IMR-90 (cell line): ENCODE measurements at regions not wholly inside any gene's neighbourhood (a gene's known extent, or its start where the extent isn't known, plus 50 kb on each side); places are given as distances from the start of the nearest gene placed in this dataset.

Experiments used
- BHLHE40 ChIP-seq: fragments of 150-350 bp; IDR thresholded peaks from 2 replicates; pipeline ENCODE4 v1.6.1; 2016; ENCODE audit warnings: mild to moderate bottlenecking, low read depth, low read length
- CEBPB ChIP-seq: IDR thresholded peaks from 2 replicates; pipeline ENCODE4 v1.6.1; 2012; ENCODE audit warnings: low read depth, low read length, improper control_type of control experiment
- CHD1 ChIP-seq: IDR thresholded peaks from 2 replicates; pipeline ENCODE4 v1.6.1; 2012; ENCODE audit warnings: low read depth, low read length, improper control_type of control experiment
- MAFK ChIP-seq: IDR thresholded peaks from 2 replicates; pipeline ENCODE4 v1.6.1; 2012; ENCODE audit warnings: low read depth, low read length, improper control_type of control experiment
- MAZ ChIP-seq: IDR thresholded peaks from 2 replicates; pipeline ENCODE4 v1.6.1; 2012; ENCODE audit warnings: low read depth, mild to moderate bottlenecking, low read length, improper control_type of control experiment, moderate library complexity, borderline replicate concordance
- POLR2A ChIP-seq: IDR thresholded peaks from 2 replicates; pipeline ENCODE4 v1.6.1; 2012; ENCODE audit warnings: mild to moderate bottlenecking, low read depth, low read length
- RAD21 ChIP-seq: IDR thresholded peaks from 2 replicates; pipeline ENCODE4 v1.6.1; 2012; ENCODE audit warnings: low read length, improper control_type of control experiment
- RCOR1 ChIP-seq: IDR thresholded peaks from 2 replicates; pipeline ENCODE4 v1.6.1; 2012; ENCODE audit warnings: mild to moderate bottlenecking, low read length, improper control_type of control experiment; ENCODE audit not compliant: insufficient replicate concordance
- RFX5 ChIP-seq: IDR thresholded peaks from 2 replicates; pipeline ENCODE4 v1.8.0; 2012; ENCODE audit warnings: low read depth, mild to moderate bottlenecking, low read length, moderate library complexity
- SMC3 ChIP-seq: fragments of 150-350 bp; IDR thresholded peaks from 2 replicates; pipeline ENCODE4 v1.6.1; 2016; ENCODE audit warnings: low read depth, mild to moderate bottlenecking, antibody characterized with exemption, low read length, moderate library complexity
- TF ChIP-seq, protein P1 (sequence below): conservative IDR thresholded peaks from 2 replicates; pipeline ENCODE4 v1.5.1; 2012; ENCODE audit warnings: mild to moderate bottlenecking, low read depth, low read length, improper control_type of control experiment
- TF ChIP-seq, protein P2 (sequence below): fragments of 150-350 bp; IDR thresholded peaks from 2 replicates; pipeline ENCODE4 v1.6.1; 2017; ENCODE audit warnings: mild to moderate bottlenecking, antibody characterized with exemption, low read length, low read depth

DNA sequence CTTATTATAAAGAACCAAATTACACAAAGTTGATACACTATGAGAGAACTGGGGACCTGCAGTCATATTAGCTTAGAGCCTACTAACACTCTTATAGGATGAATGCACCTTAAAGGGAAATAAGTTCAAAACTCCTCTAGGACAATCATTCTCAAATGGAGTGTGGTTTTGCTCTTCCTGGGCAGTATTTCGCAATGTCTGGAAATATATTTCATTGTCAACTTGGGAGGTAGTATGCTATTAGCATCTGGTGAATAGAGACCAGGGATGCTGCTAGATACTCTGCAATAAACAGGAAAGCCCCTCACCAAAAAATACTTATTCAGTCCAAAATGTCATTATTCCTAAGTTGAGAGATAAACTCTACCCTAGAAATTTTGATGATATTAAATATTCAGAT is 451.4 kb upstream of the ARPP21 start:
- TF ChIP-seq POLR2A (no peak), MAZ (no peak), CEBPB (peak; percentile 66), RCOR1 (no peak), BHLHE40 (no peak), SMC3 (no peak), RFX5 (no peak), MAFK (no peak), RAD21 (no peak), CHD1 (no peak)
- TF ChIP-seq, protein P1, sequence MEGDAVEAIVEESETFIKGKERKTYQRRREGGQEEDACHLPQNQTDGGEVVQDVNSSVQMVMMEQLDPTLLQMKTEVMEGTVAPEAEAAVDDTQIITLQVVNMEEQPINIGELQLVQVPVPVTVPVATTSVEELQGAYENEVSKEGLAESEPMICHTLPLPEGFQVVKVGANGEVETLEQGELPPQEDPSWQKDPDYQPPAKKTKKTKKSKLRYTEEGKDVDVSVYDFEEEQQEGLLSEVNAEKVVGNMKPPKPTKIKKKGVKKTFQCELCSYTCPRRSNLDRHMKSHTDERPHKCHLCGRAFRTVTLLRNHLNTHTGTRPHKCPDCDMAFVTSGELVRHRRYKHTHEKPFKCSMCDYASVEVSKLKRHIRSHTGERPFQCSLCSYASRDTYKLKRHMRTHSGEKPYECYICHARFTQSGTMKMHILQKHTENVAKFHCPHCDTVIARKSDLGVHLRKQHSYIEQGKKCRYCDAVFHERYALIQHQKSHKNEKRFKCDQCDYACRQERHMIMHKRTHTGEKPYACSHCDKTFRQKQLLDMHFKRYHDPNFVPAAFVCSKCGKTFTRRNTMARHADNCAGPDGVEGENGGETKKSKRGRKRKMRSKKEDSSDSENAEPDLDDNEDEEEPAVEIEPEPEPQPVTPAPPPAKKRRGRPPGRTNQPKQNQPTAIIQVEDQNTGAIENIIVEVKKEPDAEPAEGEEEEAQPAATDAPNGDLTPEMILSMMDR = no peak
- TF ChIP-seq, protein P2, sequence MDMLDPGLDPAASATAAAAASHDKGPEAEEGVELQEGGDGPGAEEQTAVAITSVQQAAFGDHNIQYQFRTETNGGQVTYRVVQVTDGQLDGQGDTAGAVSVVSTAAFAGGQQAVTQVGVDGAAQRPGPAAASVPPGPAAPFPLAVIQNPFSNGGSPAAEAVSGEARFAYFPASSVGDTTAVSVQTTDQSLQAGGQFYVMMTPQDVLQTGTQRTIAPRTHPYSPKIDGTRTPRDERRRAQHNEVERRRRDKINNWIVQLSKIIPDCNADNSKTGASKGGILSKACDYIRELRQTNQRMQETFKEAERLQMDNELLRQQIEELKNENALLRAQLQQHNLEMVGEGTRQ = no peak
